ENCODE measurements at regions not wholly inside any gene's neighbourhood (a gene's known extent, or its start where the extent isn't known, plus 50 kb on each side); places are given as distances from the start of the nearest gene placed in this dataset.

- DNase-seq = no peak
- H3K4me3 ChIP-seq = no peak overlapping the region
- no peaks in the 10 kb centered on the region for H3K4me1 ChIP-seq
- intact Hi-C loops (cut with DNase I) = no loop called here
- 81 to 100% methylated on average over 2 to 6 of the region's 6 CpGs for WGBS, 2 donors
- TF ChIP-seq POLR2A (IDR thresholded peaks at IDR 0.05) (no peak), CTCF (IDR thresholded peaks at IDR 0.05) (no peak)
- H3K9me3 ChIP-seq = peaks cover 0 to 4% (median 0%) of the 10 kb centered on the region in 3 donors
- no peaks in the 10 kb centered on the region for H3K36me3 ChIP-seq
- no peak overlapping the region for H3K27ac ChIP-seq
- peaks cover 0 to 43% (median 0%) of the 10 kb centered on the region in 4 donors for H3K27me3 ChIP-seq
Observed at GRCh38 chr22:48106715-48107259, 1344.3 kb downstream of the TBC1D22A start.

GRCh38 chr22:48106215-48106614 lies 1343.8 kb downstream of the TBC1D22A start:
- no peak for DNase-seq
- WGBS, 2 donors = 68 to 75% methylated on average over 7 of the region's 11 CpGs
- Histone ChIP-seq H3K36me3 (no peaks in the 10 kb centered on the region), H3K4me1 (no peaks in the 10 kb centered on the region), H3K27ac (no peak overlapping the region), H3K9me3 (peaks cover 0 to 4% (median 0%) of the 10 kb centered on the region in 3 donors), H3K4me3 (no peak overlapping the region), H3K27me3 (peaks cover 0 to 49% (median 0%) of the 10 kb centered on the region in 4 donors)
- TF ChIP-seq POLR2A (IDR thresholded peaks at IDR 0.05) (no peak), CTCF (IDR thresholded peaks at IDR 0.05) (no peak)
- intact Hi-C loops (cut with DNase I) = no loop called here

GRCh38 chr22:48105259-48105658 lies 1342.8 kb downstream of the TBC1D22A start:
- Histone ChIP-seq H3K9me3 (peaks cover 0 to 4% (median 0%) of the 10 kb centered on the region in 3 donors), H3K36me3 (no peaks in the 10 kb centered on the region), H3K4me3 (no peak overlapping the region), H3K27ac (no peak overlapping the region), H3K27me3 (peaks cover 0 to 57% (median 0%) of the 10 kb centered on the region in 4 donors), H3K4me1 (no peaks in the 10 kb centered on the region)
- no peak for TF ChIP-seq POLR2A (IDR thresholded peaks at IDR 0.05)
- no peak for TF ChIP-seq CTCF (IDR thresholded peaks at IDR 0.05)
- 52 to 64% methylated on average over 9 of the region's 9 CpGs for WGBS, 2 donors
- intact Hi-C loops (cut with DNase I) = no loop called here
- no peak for DNase-seq

- peaks cover 0 to 4% (median 0%) of the 10 kb centered on the region in 3 donors for H3K9me3 ChIP-seq
- WGBS, 2 donors = 79 to 81% methylated on average over 12 to 15 of the region's 15 CpGs
- H3K27ac ChIP-seq = no peak overlapping the region
- H3K36me3 ChIP-seq = no peaks in the 10 kb centered on the region
- no peak for DNase-seq
- intact Hi-C loops (cut with DNase I) = no loop called here
- TF ChIP-seq POLR2A (IDR thresholded peaks at IDR 0.05) (no peak), CTCF (IDR thresholded peaks at IDR 0.05) (no peak)
- peaks cover 0 to 59% (median 0%) of the 10 kb centered on the region in 4 donors for H3K27me3 ChIP-seq
- H3K4me3 ChIP-seq = no peak overlapping the region
- no peaks in the 10 kb centered on the region for H3K4me1 ChIP-seq
Observed at GRCh38 chr22:48104766-48105165, 1342.3 kb downstream of the TBC1D22A start.

- no peak overlapping the region for H3K27ac ChIP-seq
- 73 to 77% methylated on average over 14 to 17 of the region's 18 CpGs for WGBS, 2 donors
- H3K9me3 ChIP-seq = peaks cover 0 to 4% (median 0%) of the 10 kb centered on the region in 3 donors
- H3K4me3 ChIP-seq = no peak overlapping the region
- intact Hi-C loops (cut with DNase I) = no loop called here
- H3K27me3 ChIP-seq = peaks cover 0 to 65% (median 0%) of the 10 kb centered on the region in 4 donors
- DNase-seq = no peak
- no peaks in the 10 kb centered on the region for H3K36me3 ChIP-seq
- H3K4me1 ChIP-seq = no peaks in the 10 kb centered on the region
- TF ChIP-seq POLR2A (IDR thresholded peaks at IDR 0.05) (no peak), CTCF (IDR thresholded peaks at IDR 0.05) (no peak)
Observed at GRCh38 chr22:48104102-48104738, 1341.8 kb downstream of the TBC1D22A start.

Data from esophagus squamous epithelium (tissue), 5 donors.